DMS114 treated with DMSO at 0.1 percent for 48 hours (cell line): ENCODE measurements at regions not wholly inside any gene's neighbourhood (a gene's known extent, or its start where the extent isn't known, plus 50 kb on each side); places are given as distances from the start of the nearest gene placed in this dataset.

ENCODE experiments used
- DNase-seq: peaks from one replicate; lab custom pipeline; 2025; ENCODE audit not compliant: unreplicated experiment; lab: John Stamatoyannopoulos, UW

DNA sequence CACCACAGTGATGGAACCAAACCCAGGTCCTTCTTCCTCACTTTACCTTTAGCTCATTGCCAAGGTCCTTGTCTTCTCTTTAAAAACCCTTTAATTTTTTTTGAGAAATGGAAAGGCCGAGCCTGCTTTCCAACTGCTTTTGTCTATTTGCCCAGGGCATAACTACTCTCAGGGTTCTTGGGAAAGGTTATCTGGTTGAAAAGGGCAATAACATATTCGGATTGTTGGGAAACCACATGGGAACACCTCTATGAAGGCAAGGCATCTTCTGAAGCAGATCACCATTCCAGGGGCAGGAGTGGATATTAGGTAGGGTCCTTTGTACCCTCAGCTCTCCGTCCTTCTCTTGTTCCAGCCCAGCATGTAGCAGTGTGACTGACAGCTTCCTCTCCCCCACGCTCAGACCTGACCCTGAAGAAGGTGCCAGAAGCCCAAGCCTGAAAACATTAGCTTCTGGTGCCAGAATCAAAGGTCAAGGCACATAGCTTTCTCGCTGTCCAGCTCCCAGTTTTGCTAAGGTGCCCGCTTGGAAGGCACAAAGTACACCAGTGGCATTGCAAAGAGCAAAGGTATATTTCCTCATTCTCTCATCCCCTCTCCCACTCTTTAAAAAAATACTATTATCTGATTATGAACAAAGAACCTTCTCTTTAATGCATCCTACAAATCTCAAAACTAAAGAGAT, 123.2 kb upstream of the LINC00305 start:
- no peak for DNase-seq

DNA sequence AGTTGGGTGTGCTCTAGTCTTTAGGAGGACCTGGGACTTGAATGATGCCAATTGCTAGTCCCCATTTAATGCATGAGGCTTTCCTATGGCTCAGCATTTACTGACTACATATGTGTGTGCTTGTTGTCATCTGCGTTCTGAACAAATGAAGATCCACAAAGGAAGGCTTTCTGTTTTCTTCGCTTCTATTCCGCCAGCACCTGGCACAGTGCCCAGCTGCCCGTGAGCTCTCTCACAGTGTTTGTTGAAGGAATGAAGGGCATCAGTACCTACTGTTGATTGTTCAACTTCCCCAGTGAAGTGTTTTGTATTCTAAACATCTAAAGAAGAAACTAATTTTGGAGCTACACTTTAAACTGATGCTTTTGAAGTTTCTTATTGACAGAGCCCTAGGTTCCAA, 122.4 kb upstream of the LINC00305 start:
- DNase-seq: no peak

DNA sequence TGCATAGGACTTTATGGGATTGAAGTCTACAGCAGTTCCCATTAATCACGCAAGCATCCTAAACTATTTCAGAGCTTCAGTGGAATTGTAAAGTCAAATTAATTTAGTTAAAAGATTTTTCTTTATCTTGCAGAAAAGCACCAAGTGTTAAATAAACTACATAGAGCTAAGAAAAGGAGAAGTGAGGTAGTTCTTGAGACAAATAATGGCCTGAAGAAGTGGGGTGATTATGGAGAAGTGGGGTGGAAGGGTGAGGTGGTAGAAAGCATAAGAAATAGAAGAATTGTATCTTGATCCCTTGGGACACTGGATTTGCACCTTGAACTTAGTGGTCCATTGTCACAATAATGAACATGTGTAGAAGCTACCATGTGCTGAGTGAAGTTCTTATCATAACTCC, 121.7 kb upstream of the LINC00305 start:
- DNase-seq: no peak

GRCh38 chr18:64270121-64270520, 121.2 kb upstream of the LINC00305 start:
- DNase-seq: no peak

DNA sequence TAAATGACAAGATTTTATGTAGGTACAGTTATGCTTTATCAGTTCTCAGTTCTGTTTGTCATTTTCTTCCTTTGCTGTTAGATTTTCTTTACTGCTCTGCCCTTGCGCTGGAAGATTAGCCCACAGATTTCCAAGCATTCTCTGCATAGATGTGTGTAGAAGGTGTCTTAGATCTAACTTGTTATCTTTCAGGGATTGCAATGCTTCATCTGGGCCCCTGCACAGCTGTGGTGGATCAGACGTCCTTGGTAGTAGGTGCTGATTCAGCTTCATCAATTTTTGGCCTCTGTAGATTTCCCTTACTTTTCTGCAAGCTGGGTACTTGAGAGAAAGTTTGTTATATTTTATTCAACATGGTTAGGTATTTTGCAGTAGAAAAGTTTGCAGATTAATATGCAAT, 115.3 kb upstream of the LINC00305 start:
- DNase-seq: no peak

DNA sequence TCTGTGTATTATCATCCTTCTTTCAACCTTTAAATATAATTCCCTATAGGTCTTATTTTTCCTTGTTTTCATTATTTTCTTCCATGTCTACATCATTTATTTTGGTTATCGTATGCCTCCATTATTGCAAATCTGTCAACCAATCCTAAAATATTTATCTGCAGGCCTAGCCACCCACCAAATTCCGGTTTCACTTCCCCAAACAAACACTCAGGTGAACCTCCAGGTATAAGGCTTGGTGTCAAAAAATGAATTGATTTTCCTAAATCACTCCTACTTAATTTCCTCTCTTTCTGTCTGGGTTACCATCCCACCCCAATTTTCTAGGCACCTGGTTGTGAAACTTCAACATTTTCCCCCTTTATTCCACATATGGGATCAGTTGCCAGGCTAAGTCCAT, 111.9 kb upstream of the LINC00305 start:
- no peak for DNase-seq

DNA sequence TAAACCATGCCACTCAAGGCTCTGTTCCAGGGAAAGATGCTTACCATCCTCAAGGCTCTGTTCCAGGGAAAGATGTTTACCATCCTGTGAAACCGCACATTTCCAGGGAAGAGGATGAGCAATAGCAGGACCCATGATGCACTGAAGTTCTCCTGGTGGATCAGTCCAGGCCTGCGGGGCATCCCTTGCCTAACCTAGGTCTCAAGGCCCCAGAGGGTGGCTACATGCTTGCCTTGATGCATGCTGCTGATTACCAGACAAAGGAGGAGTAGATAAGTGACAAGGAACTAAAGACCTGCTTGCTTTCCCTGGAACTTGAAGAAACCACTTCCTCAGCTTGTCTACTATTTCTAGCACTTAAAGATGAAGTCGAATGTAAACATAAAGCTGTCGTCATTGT, 111.0 kb upstream of the LINC00305 start:
- no peak for DNase-seq

DNA sequence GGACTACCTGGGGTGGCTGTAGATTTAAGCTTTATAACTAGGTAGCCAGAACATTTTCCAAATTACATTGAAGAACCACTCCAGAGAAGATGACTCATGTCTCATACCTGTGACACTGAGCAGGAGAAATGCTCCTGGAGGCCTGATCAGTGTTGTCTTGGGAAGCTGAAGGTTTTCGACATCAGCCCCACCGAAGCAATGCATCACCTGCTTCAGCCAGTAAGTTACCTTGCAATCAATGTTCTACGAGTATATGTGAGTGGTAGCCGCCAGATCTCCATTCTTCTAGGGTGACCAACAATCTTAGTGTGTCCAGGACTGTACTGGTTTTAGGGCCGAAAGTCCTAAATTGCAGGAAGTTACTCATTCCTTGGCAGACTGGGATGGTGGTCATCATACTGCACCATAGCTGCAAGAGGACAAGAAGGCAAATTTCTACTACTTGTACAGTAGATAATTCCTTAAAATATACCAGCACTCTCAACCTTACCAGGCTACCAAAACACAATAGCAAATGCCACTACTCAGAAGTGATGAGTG, 109.3 kb upstream of the LINC00305 start:
- DNase-seq: no peak

DNA sequence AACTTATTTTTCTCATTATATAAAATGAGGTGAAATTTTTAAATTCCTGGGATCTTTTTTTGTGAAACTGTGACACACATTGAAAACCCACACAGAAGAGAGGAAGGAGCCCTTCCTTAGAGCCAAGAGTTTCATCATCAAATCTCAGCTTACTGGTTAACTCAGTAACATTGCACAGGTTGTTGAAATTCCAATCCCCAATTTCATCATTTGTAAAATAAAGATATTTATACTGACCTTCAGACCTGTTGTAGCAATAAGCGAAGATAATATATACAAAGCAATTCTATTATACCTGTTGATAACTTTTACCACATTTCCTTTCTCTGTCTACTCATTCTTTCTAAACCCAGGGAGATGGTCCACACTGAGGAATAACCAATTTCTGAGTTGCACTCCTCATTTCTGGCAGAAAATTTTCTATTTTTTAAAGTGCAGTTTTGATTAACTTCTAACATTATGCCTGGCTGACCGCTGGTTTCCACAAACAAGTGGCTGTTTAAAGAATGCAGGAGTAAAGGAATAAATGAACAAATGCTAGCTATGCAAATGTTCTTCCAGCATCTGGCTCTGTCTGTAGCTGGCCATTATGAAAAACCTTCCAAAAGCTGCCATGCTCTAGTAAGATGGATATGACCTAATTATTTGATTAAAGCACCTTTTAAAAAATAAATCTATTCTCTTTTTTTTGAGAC, 105.7 kb upstream of the LINC00305 start:
- DNase-seq: no peak

GRCh38 chr18:64253873-64254272, 105.0 kb upstream of the LINC00305 start:
- DNase-seq: no peak

GRCh38 chr18:64253222-64253621, 104.3 kb upstream of the LINC00305 start:
- DNase-seq: no peak

- no peak for DNase-seq
Observed at GRCh38 chr18:64248836-64249235, 99.9 kb upstream of the LINC00305 start.

- no peak for DNase-seq
Observed at GRCh38 chr18:64245126-64245861, 96.4 kb upstream of the LINC00305 start.

GRCh38 chr18:64244571-64244970, 95.7 kb upstream of the LINC00305 start:
- no peak for DNase-seq

- no peak for DNase-seq
Observed at GRCh38 chr18:64240316-64240715, 91.4 kb upstream of the LINC00305 start.

DNA sequence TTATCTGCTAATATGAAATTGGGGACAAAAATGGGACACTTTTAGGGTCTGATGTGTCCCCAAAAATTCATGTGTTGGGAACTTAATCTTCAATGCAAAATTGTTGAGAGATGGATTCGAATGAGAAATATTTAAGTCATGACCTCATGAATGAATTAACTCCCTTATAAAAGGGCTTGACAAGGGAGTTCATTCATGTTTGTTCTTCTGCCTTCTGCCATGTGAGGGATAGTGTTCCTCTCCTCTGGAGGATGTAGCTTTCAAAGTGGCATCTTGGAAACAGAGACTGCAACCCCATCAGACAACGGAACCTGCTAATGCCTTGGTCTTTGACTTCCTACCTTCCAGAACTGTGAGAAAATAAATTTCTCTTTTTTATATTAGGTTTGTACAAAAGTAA, 89.2 kb upstream of the LINC00305 start:
- DNase-seq: no peak

GRCh38 chr18:64234321-64234720, 85.4 kb upstream of the LINC00305 start:
- no peak for DNase-seq

GRCh38 chr18:64233851-64234250, 85.0 kb upstream of the LINC00305 start:
- DNase-seq: no peak

GRCh38 chr18:64220941-64221340, 72.1 kb upstream of the LINC00305 start:
- no peak for DNase-seq

GRCh38 chr18:64219517-64219916, 70.6 kb upstream of the LINC00305 start:
- DNase-seq: no peak

DNA sequence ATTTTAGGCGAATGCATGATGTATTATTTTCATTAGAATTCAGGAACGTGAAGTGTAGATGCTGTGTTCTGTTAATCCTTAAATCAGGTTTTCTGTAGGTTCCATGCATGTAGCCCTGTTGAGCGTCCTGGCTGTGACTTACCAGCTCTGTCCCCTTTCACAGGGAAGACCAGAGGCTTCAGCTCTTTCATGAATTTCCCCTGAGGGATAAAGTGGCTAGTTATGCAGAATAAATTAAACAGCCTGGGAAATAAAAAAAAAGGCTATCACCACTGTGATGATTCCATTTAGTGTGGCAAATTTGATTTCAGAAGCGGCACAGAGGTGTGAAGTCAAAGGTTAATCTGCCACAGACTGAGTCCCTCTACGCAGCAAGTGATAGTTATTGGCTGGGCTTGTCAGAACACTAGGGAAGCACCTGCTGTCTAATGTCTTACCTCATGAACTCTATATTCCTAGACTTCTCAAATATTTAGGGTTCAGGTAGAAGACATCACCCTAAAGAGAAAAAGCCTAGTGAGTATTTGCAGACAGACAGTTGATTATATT, 61.6 kb upstream of the LINC00305 start:
- no peak for DNase-seq

GRCh38 chr18:64208516-64208915, 59.6 kb upstream of the LINC00305 start:
- DNase-seq: no peak
